Astrocyte (in vitro differentiated cells and primary cell): ENCODE measurements at regions not wholly inside any gene's neighbourhood (a gene's known extent, or its start where the extent isn't known, plus 50 kb on each side); places are given as distances from the start of the nearest gene placed in this dataset.

Experiments used
- DNase-seq: peaks from one replicate; pipeline ENCODE4 v3.0.0-alpha.2; 2010; ENCODE audit warnings: low read depth
- FAIRE-seq: peaks from 2 replicates; lab custom pipeline; 2011; peaks lifted over from hg19 to GRCh38; lab: Jason Lieb, UNC
- H2AFZ ChIP-seq: 2 replicates; pipeline ENCODE4 v1.6.0; 2012; ENCODE audit warnings: low read depth, low read length, inconsistent platforms
- H3K27ac ChIP-seq: 2 replicates; pipeline ENCODE4 v1.5.1; 2011; ENCODE audit warnings: low read depth, low read length, inconsistent platforms
- H3K27me3 ChIP-seq: 2 replicates; pipeline ENCODE4 v1.6.0; 2011; ENCODE audit warnings: low read length, inconsistent platforms; ENCODE audit not compliant: insufficient read depth
- H3K36me3 ChIP-seq: 2 replicates; pipeline ENCODE4 v1.5.1; 2011; ENCODE audit warnings: low read length, inconsistent platforms; ENCODE audit not compliant: insufficient read depth
- H3K4me1 ChIP-seq: 2 replicates; pipeline ENCODE4 v1.5.1; 2011; ENCODE audit warnings: low read length, inconsistent platforms; ENCODE audit not compliant: insufficient read depth
- H3K4me2 ChIP-seq: 2 replicates; pipeline ENCODE4 v1.6.0; 2012; ENCODE audit warnings: low read length, inconsistent platforms
- H3K4me3 ChIP-seq: 2 replicates; pipeline ENCODE4 v1.5.1; 2011; ENCODE audit warnings: low read depth, mild to moderate bottlenecking, low read length, inconsistent platforms; ENCODE audit not compliant: insufficient read depth
- H3K79me2 ChIP-seq: 2 replicates; pipeline ENCODE4 v1.6.0; 2012; ENCODE audit warnings: mild to moderate bottlenecking, low read length, inconsistent platforms; ENCODE audit not compliant: insufficient read depth
- H3K9ac ChIP-seq: 2 replicates; pipeline ENCODE4 v1.6.0; 2012; ENCODE audit warnings: mild to moderate bottlenecking, low read length, inconsistent platforms
- H3K9me3 ChIP-seq: 2 replicates; pipeline ENCODE4 v1.5.1; 2012; ENCODE audit warnings: low read depth, mild to moderate bottlenecking, low read length, inconsistent platforms; ENCODE audit not compliant: insufficient read depth
- H4K20me1 ChIP-seq: 2 replicates; pipeline ENCODE4 v1.6.0; 2012; ENCODE audit warnings: low read length, inconsistent platforms; ENCODE audit not compliant: insufficient read depth
- H3K27ac Mint-ChIP-seq: one replicate; pipeline ENCODE4 v1.8.0; 2021; ENCODE audit warnings: mild to moderate bottlenecking, mixed read lengths; ENCODE audit not compliant: unreplicated experiment
- H3K27me3 Mint-ChIP-seq: one replicate; pipeline ENCODE4 v1.8.0; 2021; ENCODE audit warnings: low read depth, mixed read lengths; ENCODE audit not compliant: unreplicated experiment
- H3K36me3 Mint-ChIP-seq: one replicate; pipeline ENCODE4 v1.8.0; 2021; ENCODE audit warnings: low read depth, mixed read lengths; ENCODE audit not compliant: unreplicated experiment
- H3K4me1 Mint-ChIP-seq: one replicate; pipeline ENCODE4 v1.8.0; 2021; ENCODE audit warnings: low read depth, mixed read lengths; ENCODE audit not compliant: unreplicated experiment
- H3K4me3 Mint-ChIP-seq: one replicate; pipeline ENCODE4 v1.8.0; 2021; ENCODE audit warnings: mild to moderate bottlenecking, moderate library complexity, mixed read lengths; ENCODE audit not compliant: unreplicated experiment
- H3K9me3 Mint-ChIP-seq: one replicate; pipeline ENCODE4 v1.8.0; 2021; ENCODE audit warnings: mild to moderate bottlenecking, mixed read lengths; ENCODE audit not compliant: unreplicated experiment
- EZH2 ChIP-seq: IDR thresholded peaks from 2 replicates; pipeline ENCODE4 v1.6.1; 2012; ENCODE audit warnings: mild to moderate bottlenecking, low read length, inconsistent platforms; ENCODE audit not compliant: insufficient read depth
- TF ChIP-seq, protein P1 (sequence below): IDR thresholded peaks from 2 replicates; pipeline ENCODE4 v1.5.1; 2011; ENCODE audit warnings: low read depth, mild to moderate bottlenecking, inconsistent platforms, low read length, moderate library complexity; ENCODE audit not compliant: insufficient read depth

DNA sequence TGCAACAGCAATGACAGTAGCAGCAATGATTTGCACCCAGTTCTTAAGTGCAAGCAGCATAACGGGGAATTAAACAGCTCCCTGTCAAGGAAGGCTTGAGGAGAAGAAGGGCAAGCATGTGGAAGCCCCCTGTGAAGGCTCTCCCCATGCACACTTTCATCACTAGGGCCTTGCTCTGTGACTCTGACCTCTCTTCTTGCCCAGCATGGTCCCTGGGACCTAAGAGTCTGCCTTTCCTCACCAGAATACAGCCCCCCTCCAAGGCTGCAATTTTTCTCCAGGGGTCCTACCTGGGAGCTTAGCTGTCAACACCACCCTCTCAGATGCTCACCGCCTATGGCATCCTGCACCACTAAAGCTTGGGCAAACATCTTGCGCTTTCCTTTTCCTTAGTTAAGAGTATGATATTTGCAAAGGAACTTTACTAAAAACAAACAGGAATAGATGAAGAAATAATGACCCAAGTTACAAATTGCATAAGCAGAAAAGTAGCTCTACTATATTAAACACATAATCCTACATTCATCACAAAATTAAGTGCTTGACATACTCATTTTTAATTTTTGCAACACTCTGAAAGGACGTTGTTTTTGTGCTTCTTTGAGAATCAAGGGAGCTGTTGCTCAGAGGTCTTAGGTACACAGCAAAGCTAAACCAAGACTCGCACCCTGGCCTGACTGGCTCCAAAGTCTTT lies 187.6 kb downstream of the ADAMTS15 start:
- no peaks in the 10 kb centered on the region for H4K20me1 ChIP-seq
- no peaks in the 10 kb centered on the region for H3K36me3 ChIP-seq
- Mint-ChIP-seq H3K36me3 (peaks cover 2% of the 10 kb centered on the region), H3K9me3 (no peaks in the 10 kb centered on the region), H3K4me1 (peaks cover 33% of the 10 kb centered on the region), H3K4me3 (no peak overlapping the region), H3K27ac (peak overlapping the region; percentile 60), H3K27me3 (peaks cover 3% of the 10 kb centered on the region)
- H3K27me3 ChIP-seq = no peaks in the 10 kb centered on the region
- peak overlapping the region; percentile 60 for H3K4me2 ChIP-seq
- H3K27ac ChIP-seq = peak overlapping the region; percentile 72
- H3K9ac ChIP-seq = peak overlapping the region; percentile 51
- DNase-seq (no peak), FAIRE-seq (no peak)
- TF ChIP-seq, protein P1, sequence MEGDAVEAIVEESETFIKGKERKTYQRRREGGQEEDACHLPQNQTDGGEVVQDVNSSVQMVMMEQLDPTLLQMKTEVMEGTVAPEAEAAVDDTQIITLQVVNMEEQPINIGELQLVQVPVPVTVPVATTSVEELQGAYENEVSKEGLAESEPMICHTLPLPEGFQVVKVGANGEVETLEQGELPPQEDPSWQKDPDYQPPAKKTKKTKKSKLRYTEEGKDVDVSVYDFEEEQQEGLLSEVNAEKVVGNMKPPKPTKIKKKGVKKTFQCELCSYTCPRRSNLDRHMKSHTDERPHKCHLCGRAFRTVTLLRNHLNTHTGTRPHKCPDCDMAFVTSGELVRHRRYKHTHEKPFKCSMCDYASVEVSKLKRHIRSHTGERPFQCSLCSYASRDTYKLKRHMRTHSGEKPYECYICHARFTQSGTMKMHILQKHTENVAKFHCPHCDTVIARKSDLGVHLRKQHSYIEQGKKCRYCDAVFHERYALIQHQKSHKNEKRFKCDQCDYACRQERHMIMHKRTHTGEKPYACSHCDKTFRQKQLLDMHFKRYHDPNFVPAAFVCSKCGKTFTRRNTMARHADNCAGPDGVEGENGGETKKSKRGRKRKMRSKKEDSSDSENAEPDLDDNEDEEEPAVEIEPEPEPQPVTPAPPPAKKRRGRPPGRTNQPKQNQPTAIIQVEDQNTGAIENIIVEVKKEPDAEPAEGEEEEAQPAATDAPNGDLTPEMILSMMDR = no peak
- no peak for TF ChIP-seq EZH2
- H3K4me1 ChIP-seq = peaks cover 54% of the 10 kb centered on the region
- no peaks in the 10 kb centered on the region for H3K9me3 ChIP-seq
- H3K4me3 ChIP-seq = no peak overlapping the region
- no peak overlapping the region for H2AFZ ChIP-seq
- H3K79me2 ChIP-seq = no peaks in the 10 kb centered on the region

DNA sequence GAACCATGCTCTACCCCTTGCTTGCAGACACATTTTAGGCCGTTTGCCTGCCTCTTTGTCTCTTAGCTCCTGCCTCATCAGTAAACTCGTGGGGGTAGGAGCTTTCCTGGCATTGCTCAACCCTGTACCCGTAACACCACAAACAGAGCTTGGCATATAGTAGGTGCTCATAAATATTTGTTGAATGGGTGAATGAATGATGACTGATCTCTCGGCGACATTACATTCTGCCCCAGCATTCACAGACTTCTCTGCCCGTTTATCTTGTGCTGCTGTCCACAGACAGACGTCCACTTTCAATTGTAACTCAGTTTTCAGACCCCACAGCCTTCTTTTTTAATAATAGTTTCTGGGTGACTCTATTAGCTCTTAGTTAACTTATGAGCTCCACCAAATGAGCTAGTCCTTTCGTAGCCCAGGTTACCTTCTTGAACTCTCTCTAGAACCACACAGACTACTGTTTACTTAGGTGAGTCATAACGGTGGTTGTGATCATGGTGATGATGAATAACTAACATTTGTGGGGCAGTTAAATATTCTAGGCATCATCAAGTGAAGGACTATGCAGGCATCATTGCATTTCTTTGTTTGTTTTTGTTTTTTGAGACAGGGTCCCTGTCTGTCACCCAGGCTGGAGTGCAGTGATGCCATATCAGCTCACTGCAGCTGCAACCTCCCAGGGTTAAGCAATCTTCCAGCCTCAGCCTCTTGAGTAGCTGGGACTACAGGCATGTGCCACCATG lies 188.4 kb downstream of the ADAMTS15 start:
- FAIRE-seq (peak; percentile 39), DNase-seq (peak; percentile 96)
- peak overlapping the region; percentile 72 for H3K27ac ChIP-seq
- no peaks in the 10 kb centered on the region for H3K79me2 ChIP-seq
- no peaks in the 10 kb centered on the region for H3K36me3 ChIP-seq
- TF ChIP-seq, protein P1 = no peak
- TF ChIP-seq EZH2 = no peak
- H3K27me3 Mint-ChIP-seq = peaks cover 3% of the 10 kb centered on the region
- peak overlapping the region; percentile 60 for H3K4me2 ChIP-seq
- H3K4me1 Mint-ChIP-seq = peaks cover 29% of the 10 kb centered on the region
- no peak overlapping the region for H3K4me3 Mint-ChIP-seq
- peaks cover 50% of the 10 kb centered on the region for H3K4me1 ChIP-seq
- no peaks in the 10 kb centered on the region for H4K20me1 ChIP-seq
- no peaks in the 10 kb centered on the region for H3K9me3 Mint-ChIP-seq
- peak overlapping the region; percentile 51 for H3K9ac ChIP-seq
- no peak overlapping the region for H3K4me3 ChIP-seq
- no peaks in the 10 kb centered on the region for H3K36me3 Mint-ChIP-seq
- H3K27me3 ChIP-seq = no peaks in the 10 kb centered on the region
- no peaks in the 10 kb centered on the region for H3K9me3 ChIP-seq
- H3K27ac Mint-ChIP-seq = peak overlapping the region; percentile 76
- peak overlapping the region; percentile 3 for H2AFZ ChIP-seq
